GM19372 (cell line): ENCODE measurements at regions not wholly inside any gene's neighbourhood (a gene's known extent, or its start where the extent isn't known, plus 50 kb on each side); places are given as distances from the start of the nearest gene placed in this dataset.

Experiments used
- ATAC-seq: cut with Tn5 transposase; IDR thresholded peaks from one replicate; pipeline ENCODE4 v1.9.1; 2021; ENCODE audit warnings: mild to moderate bottlenecking, low read depth, moderate library complexity; ENCODE audit not compliant: unreplicated experiment

DNA sequence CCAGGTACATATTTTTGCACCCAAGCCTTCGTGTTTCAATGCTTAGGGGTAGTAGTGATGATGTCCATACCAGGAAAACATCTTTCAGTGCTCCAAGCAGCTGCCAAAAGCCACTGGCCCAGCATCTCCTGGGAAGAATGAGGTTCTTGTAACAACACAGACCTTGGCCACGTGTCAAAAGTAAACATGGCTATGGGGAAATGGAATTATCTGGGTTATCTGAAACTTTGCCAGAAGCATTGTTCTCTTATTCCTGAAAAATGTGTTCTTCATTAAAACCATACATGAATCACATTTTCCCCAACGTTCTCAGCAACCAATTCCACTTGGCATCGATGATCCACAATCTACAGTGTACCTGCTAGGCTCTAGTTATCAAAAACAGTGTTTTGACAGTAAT lies 524.2 kb upstream of the EEF2KMT start:
- ATAC-seq, result no peak

DNA sequence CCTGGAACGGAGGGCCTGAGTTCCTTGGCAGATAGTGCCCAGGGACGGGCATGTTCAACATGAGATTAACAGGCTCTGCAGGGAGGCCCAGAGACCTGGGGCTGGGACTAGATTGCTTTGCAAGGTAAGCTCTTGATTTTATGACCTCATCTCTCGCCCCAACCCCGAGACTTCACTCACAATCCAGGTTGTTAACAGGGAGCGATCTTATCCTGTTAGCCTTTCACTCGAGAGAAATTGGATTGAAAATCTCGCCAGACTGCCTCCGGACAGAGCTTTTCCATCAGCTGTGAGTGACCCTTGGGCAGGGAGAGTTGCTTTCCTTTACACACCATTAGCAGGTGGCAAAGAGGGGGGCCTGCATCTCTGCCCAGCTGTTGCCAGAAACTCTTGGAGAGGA lies 521.7 kb upstream of the EEF2KMT start:
- no peak for ATAC-seq

DNA sequence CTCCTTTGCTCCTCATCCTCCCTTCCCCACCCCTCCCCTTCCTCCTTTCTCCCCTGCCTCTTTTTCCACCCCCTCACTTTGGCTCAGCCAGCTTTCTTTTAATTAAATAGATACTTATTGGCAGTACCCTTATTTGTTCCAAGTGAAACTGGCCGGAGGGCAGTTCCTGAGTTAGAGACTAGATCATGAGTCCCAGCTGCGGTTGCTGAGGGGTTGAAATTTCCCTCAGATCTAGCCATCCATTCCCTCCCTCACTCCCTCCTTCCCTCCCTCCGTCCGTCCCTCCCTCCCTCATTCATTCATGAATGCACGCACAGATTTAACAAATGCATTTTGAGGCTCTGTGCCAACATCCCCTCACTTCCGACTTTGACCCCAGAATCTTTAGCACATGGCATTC lies 519.2 kb upstream of the EEF2KMT start:
- ATAC-seq, result no peak

DNA sequence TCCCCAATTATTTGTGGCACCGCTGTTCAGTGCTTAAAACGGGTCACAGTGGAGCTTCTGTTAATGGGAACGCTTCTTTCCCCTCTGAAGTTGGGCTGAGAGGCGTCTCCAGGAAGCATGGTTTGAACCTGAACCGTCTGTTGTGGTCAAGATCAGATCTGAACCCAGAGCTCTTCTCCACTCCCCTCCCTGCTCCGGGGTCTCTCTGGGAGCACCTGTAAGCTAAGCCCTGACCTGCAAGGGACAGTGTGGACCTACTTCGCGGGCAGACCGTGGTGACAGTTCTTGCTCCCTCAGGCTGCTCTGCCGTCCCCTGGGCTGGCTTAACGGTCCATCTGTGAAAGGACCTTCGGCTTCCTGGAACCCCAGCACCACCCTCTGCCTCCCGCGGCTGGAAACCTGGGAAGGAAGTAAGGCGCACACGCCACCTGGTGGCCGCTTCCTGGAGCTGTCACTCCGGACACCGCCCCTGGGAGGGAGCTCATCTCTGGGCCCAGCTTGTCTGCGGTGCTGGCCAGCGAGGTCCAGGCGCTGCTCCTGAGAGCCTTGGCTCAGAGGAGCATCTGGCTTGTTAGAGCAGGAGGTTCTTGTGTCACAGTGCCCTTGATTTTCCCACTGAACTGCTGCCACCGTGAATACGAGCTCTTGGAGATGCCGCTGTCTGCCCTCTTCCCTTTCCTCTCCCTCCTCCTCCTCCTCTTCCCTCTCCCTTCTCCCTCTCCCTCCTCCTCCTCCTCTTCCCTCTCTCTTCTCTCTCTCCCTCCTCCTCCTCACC lies 518.5 kb upstream of the EEF2KMT start:
- peak; percentile 53 for ATAC-seq

DNA sequence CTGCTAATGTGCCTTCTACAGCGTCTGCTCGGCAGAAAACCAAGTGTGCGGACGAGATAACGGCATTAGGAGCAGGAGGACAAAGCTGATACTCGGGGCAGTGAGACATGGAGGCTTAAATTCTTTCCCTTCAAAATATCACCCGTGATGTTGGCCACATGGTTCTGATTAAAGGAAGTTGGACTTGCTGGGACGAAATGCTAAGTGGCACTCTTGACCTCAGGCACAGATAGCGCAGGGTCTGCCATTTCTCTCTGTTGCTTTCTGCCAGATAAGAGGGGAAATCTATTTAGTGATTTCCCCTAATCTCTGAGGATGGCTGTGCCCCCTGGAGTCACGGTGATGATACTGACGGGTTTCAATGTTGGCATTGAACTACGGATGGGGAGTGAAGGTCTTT lies 509.6 kb upstream of the EEF2KMT start:
- ATAC-seq, result no peak

DNA sequence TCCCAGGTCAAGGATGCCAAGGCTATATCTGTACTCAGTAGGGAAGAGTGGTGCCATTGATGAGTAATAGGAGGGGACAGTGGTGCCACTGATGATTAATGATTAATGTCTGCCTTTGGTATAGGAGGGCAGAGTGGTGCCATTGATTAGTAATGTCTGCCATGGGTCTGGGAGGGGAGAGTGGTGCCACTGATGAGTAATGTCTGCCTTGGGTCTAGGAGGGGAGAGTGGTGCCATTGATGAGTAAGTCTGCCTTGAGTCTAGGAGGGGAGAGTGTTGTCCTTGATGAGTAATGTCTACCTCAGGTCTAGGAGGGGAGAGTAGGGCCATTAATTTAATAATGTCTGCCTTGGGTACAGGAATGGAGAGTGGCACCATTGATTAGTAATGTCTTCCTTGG lies 507.8 kb upstream of the EEF2KMT start:
- no peak for ATAC-seq

DNA sequence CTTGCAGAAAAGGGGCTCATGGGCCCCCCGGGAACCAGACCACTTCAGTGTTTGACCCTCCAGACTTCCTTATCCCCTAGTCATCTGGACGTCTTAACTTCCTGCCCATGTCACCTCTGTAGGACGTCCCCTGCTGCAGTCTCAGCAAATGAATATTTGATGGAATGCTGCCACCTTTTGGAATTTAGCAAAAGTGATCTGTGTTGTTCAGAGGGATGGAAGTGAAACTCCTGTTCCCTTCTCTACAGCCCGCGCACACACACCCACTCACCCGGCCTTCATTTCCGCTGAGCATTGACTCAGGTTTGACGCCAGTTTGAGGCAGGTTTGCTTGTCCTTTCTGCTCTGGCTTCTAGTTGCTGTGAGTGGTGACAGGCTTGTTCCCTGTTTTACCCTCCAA lies 507.2 kb upstream of the EEF2KMT start:
- no peak for ATAC-seq

DNA sequence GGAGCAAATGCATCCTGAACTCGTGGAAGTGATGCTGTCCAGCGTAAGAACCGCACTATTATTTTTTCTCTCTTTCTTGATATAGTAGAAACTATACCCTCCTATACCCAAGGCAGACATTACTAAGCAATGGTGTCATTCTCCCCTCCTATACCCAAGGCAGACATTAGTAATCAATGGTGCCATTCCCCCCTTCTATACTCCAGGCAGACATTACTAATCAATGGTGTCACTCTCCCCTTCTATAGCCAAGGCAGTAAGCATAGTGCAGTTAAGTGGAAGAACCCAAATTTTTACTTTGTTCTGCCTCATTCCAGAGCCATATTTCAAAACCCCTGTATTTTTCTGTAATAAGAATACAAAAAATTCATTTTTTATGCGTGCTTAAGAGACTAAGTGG lies 506.2 kb upstream of the EEF2KMT start:
- no peak for ATAC-seq

DNA sequence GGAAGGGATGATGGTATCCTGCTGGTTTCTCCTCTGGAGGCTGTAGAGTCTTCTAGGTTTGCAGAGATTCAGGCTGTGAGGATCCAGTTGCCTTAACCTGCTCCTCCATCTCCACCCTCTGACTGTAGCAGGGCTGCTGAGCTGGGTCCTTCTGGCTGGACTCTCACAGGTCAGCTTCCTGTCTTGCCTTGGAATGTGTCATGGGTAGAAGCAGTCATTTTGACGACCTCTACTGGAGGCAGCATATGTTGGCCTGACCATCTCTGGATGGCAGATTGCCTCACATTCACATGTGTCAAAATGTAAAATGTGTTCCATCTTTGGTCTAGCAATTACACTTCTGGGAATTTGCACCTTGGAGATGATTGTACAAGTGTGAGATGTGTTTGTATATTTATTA lies 504.4 kb upstream of the EEF2KMT start:
- ATAC-seq, result no peak

DNA sequence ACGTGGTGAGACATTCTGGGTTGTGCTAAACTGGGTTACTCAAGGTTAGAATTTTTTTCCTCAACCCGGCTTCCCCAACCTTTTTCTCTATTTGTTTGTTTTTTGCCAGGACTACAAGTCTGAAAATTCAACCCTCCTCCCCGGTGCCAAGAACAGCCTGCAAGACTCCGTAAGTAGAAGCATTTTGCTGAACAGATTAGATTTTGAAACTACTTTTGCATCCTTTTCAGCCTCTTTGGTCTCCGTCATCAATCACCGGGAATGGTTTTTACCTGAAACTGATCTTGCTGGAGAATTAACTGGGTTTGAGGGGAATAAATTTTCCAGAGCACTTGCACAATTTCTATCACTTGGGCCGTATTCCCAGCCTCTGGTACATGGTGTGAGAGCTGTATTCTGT lies 501.2 kb upstream of the EEF2KMT start:
- ATAC-seq, result no peak

DNA sequence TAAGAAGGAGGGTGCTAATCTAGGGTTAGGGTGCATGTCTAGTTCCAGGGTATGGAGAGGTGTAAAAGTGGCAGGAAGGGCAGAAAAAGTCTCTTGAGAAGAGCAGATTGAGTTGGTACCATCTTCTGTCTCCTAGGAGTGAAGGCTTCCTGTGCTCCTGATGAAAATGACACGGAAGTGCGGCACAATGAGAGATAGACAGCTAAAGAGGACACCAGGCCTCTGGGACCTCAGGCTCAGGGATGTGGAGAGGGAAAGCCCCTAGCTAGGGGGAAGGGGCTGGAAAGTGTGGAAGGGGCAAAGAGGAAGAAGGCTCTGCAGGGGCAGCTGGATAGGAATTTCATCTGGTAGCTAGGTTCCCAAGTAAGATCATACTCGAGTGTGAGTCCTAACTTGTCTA lies 498.3 kb upstream of the EEF2KMT start:
- no peak for ATAC-seq

DNA sequence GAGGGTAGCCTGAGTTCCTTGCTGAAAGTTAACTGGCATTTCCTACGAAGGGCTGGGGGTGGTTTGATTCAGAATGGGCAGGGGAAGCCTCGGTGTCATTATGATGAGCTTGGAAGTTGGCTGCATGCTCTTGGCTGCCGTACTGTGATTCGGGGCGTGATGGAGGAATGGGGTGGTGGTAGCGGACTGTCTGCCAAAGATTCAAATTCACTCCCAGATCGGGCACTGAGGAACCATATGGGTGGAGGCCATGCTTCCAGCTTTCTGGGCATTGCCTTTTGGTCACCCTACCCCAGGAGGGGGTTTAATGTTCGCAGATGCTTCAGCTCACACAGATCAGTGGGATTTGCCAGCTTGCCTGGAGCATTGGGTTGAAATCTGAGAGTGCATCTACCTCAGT lies 492.8 kb upstream of the EEF2KMT start:
- ATAC-seq, result no peak

DNA sequence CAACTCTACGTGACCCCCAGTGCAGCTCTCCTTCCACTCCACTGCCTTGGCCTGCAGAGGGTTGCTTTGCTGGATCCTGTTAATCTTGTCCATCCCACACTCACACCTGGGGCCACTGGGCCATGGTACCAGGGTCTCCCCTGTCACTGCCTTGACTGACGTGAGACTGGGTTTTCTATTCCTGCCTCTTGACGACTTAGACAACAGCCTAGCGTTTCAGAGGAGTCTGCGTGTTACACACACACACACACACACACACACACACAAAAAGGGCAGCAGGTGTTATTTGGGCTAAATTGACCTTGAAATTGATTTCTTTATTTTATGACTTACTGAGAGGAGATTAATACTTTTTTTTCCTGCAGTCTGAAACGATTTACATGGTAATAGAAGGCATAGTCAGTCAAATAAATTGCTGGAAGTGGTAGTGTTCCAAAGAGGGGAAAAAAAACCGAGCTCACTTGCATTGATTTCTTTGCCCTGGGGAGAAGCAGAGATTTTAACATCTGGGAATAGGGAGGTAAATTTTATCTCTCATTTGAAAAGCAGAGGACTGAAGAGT lies 492.3 kb upstream of the EEF2KMT start:
- no peak for ATAC-seq

DNA sequence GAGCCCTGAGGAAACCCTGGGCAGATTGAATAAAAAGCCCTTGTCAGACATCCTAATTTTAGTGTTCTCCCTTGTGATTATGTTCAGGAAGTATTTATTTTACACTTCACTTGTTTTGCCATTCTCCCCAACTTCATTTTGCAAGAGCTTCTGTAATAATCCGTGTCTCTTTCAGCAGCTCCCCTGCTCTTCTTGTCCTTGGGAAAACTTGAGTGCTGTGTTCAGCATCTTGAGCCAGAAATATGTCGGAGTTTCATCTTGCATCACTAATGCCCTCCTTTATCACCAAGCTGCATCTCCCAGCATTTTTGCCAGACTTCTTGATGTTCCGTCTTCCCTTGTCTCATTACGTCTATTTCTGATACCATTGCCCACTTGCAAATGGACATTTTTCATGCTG lies 486.5 kb upstream of the EEF2KMT start:
- no peak for ATAC-seq

DNA sequence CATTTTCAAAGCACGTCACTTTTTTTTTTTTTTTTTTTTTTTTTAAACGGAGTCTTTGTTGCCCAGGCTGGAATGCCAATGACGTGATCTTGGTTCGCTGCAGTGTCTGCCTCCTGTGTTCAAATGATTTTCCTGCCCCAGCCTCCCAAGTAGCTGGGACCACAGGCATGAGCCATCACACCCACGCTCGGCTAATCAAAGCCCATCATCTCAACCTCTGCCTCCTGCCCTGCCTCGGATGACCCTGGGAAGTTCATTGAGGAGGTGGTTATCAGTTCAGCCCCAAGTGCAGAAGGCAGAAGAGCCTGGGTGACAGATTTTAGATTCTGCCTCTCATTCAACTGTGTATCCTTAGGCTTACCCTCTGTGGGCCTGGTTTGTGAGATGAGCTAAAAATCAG lies 484.9 kb upstream of the EEF2KMT start:
- ATAC-seq, result no peak

DNA sequence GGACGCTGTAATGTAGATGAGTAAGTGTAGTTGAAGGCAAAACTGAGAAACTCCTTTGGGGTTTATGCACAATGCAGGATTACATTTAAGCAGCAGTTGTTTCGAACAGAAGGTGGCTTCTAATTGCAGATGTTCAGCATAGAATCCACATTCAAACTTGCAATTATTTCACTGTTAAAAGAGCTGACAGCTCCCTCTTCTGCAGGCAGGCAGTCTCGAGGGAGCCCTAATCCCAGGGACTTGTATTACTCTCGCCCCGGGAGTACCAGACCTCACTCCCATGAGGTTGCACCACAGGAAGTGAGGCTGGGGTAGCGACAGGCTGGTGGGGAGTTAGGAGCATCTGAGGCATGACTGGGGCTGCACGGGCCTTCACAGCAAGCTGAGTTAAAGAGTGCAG lies 484.3 kb upstream of the EEF2KMT start:
- ATAC-seq, result no peak

DNA sequence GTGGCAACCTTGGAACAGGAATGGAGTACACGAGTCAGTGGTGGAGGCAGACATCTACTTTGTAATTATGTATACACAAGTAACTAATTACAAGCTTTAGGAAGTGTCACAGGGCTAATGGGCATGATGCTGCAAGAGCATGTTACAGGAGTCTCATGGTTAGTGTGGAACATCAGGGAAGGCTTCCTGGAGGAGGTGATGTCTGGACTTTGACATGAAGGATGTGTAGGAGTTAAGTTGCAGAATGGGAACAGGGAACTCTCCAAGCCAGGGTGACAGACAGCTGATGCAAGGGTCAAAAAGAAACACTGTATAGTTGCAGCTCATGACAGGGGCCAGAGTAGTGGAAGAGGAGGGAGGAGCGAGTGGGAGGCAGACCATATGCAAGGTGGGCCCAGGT lies 483.8 kb upstream of the EEF2KMT start:
- no peak for ATAC-seq

DNA sequence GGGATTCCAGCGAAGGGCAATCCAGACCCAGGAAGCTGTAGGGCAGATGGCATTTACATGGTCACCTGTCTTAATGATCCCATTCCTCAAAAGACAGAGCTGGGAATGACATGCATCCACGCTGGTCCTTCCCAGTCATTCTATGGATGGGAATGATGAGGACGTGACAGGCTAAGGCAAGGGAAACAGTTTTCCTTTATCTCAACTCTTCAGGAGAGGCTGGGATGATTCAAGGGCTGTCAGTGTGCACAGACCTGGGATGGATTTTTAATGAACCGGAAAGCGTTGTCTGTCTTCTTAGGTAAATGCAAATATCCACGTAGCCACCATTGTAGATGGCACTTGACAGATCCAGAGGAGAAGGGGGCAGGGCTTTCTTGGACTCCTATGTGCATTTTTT lies 483.2 kb upstream of the EEF2KMT start:
- no peak for ATAC-seq

DNA sequence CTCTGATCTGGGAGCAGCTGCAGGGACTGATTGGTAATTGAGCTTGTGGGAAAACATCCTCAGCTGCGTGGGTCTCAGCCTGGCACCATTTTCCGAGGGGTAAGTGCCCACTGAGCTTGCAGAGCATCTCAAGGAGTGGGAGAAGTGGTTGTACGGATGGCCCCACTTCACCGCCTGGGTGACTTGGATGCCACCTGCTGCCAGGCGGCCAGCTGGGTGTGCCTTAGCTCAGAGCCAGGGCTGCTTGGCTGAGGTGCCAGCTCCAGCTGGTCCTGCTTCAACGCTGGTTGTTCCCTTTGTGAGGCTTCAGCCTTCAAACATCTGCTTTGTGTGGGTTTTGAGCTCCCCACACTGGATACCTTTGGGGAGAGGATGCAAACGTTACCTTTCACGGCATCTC lies 482.7 kb upstream of the EEF2KMT start:
- no peak for ATAC-seq

DNA sequence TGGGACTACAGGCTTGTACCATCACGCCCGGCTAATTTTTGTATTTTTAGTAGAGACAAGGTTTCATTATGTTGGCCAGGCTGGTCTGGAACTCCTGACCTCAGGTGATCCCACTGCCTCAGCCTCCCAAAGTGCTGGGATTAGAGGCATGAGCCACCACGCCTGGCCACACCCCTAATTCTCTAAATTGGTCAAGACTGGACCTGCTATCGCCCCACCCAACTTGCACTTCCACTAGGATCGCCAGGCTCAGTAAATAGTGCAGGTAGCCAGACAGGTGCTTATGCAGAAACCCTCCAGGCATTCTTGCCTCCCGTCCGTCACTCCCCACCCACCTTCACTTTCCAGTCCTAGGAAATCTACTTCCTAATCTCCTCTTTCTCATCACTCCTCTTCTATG lies 481.4 kb upstream of the EEF2KMT start:
- ATAC-seq, result no peak

DNA sequence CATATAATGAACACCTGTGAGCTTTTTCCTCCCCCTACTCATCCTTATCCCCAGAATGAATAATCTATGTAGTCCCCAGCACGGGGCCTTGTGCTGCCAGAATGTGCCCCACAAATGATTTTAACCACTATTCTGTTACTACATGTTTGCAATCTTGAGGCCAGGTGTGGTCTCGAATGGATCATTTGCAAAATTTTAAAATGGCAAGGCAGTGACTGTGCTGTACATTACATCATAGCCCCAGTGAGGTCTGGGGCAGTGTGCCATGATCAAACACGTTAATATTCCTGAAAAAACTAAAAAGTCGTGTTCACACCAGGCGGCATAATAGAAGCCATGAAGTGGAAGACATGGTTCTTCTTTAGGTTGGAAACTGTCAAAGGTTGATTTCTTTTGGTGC lies 479.9 kb upstream of the EEF2KMT start:
- no peak for ATAC-seq

DNA sequence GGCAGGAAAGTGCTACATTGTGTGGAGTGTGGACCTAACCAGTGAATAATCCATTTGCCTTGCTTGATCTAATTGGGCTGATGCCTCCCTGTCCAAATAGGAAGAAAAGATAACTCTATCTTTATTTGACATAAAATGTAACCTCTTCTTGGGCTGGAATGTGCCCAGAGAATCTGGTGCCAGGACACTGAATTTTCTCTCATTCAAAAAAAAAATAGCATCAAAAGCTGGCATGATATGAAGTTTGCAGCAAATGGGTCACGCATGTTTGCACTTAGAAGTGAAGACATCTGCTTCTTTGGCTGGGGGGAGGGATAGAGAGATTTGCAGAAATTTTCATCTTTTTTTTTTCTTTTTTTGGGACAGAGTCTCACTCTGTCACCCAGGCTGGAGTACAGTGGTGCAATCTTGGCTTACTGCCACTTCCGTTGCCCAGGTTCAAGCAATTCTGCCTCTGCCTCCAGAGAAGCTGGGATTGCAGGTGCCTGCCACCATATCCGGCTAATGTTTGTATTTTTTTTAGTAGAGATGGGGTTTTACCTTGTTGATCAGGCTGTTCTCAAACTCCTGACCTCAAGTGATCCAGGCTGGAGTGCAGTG lies 478.2 kb upstream of the EEF2KMT start:
- ATAC-seq, result no peak
